ENCODE measurements at regions not wholly inside any gene's neighbourhood (a gene's known extent, or its start where the extent isn't known, plus 50 kb on each side); places are given as distances from the start of the nearest gene placed in this dataset.
"Not testable (repeated sequence)": the region's sequence is repeated elsewhere in the genome, so short reads cannot be mapped to it uniquely, and the experiment has no call there.

DNA sequence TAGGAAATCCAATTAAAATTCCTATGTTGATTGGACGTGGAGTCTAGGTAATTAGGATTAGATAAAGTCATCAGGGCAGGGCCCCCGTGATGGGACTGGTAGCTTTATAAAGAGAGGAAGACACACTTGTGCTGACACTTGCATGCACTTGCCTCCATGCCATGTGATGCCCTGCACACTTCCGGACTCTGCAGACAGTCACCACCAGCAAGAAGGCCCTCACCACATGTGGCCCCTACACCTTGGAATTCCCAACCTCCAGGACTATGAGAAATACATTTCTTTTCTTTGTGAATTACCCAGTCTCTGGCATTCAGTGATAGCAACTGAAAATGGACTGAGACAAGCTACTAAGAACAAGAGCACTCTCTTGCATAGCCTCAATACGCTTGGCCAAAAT lies 90.6 kb downstream of the CRYGS start:
- DNase-seq: no peak

GRCh38 chr3:186452517-186452916 lies 90.5 kb upstream of the DGKG start:
- DNase-seq: no peak

GRCh38 chr3:186451371-186451770 lies 89.3 kb upstream of the DGKG start:
- no peak for DNase-seq

GRCh38 chr3:186444974-186445373 lies 82.9 kb upstream of the DGKG start:
- DNase-seq: no peak

DNA sequence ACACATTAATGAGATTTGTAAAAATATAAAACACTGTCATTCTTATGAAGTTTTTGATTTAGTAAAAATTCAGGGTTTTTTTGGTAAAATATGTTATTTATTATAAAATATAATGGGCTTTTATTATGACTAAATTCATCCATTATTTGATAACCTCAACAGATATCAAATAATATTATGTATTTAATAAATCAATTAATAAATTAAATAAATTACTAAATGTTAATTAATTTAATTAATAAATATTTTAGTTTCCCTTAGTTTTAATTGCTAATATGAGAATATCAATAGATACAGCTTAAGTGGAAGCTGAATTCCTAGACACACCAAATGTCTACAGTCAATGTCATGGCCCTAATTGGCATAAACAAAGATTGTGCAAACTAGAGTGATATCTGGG lies 82.3 kb upstream of the DGKG start:
- DNase-seq: no peak

DNA sequence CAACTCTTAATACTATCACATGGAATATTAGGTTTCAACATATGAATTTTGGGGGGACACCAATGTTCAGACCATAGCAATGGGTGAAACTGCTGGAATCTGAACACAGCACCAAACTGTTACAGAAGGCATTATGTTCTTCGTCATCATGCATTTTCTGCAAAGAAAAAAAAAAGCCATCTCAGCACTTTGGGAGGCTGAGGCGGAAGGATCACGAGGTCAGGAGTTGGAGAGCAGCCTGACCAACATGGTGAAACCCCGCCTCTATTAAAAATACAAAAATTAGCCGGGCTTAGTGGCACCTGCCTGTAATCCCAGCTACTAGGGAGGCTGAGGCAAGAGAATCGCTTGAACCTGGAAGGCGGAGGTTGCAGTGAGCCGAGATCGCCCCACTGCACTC lies 80.9 kb upstream of the DGKG start:
- DNase-seq: not testable (repeated sequence)

GRCh38 chr3:186442162-186442561 lies 80.1 kb upstream of the DGKG start:
- DNase-seq: no peak

DNA sequence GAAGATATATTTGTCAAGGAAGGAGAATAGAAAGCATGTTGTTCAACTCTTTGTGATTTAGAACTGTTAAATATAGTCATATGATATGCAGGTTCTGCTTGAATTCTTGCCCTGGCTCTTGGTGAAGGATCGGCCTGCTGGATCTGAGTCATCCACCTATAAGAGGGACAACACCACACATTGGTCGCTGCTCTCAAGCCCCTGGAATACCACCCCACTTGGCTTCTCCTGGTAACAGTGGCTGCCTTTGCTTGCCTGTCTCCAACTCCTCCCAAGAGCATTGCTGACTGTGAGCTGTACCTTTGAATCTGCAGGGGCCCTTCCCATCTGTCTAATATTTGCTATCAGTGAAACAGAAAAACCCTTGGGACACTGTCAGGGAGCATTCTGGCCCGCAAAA lies 78.9 kb upstream of the DGKG start:
- no peak for DNase-seq

GRCh38 chr3:186439725-186440124 lies 77.7 kb upstream of the DGKG start:
- DNase-seq: no peak

DNA sequence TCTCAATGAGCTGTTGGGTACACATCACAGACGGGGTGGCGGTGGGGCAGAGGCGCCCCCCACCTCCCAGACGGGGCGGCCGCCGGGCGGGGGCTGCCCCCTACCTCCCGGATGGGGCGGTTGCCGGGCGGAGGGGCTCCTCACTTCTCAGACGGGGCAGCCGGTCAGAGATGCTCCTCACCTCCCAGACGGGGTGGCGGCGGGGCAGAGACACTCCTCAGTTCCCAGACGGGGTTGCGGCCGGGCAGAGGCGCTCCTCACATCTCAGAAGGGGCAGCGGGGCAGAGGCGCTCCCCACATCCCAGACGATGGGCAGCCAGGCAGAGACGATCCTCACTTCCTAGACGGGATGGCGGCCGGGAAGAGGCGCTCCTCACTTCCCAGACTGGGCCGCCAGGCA lies 73.3 kb upstream of the DGKG start:
- not testable (repeated sequence) for DNase-seq

DNA sequence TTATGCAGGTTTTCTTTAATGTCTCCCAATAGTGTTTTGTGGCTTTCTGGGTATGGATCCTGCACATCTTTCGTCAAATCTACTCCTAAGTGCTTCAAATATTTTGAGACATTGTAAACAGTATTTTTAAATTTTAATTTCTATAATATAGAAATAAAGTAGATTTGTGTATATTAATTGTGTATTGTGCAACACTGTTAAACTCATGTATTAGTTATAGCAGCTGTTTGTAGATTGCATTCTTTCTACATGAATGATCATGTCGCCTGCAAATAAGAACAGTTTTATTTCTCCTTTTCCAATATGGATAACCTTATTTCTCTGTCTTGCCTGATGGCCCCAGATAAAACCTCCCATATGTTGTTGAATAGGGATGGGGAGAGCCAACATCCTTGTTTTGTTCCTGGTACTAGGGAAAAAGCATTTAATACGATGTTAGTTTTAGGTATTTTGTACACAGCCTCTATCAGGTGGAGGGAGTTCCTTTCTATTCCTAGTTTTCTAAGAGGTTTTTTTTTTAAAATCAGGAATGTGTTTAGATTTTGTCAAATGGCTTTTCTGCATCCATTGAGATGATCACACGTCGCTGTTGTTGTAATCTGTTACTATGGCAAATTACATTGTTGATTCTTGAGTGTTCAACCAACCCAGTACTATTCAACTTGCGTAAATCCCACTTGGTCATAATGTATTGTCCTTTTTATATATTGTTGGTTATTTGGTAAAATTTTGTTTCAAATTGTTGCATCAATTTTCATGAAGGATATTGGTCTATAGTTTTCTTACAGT lies 71.1 kb upstream of the DGKG start:
- DNase-seq: no peak

GRCh38 chr3:186432189-186432588 lies 70.2 kb upstream of the DGKG start:
- peak; percentile 50 for DNase-seq

DNA sequence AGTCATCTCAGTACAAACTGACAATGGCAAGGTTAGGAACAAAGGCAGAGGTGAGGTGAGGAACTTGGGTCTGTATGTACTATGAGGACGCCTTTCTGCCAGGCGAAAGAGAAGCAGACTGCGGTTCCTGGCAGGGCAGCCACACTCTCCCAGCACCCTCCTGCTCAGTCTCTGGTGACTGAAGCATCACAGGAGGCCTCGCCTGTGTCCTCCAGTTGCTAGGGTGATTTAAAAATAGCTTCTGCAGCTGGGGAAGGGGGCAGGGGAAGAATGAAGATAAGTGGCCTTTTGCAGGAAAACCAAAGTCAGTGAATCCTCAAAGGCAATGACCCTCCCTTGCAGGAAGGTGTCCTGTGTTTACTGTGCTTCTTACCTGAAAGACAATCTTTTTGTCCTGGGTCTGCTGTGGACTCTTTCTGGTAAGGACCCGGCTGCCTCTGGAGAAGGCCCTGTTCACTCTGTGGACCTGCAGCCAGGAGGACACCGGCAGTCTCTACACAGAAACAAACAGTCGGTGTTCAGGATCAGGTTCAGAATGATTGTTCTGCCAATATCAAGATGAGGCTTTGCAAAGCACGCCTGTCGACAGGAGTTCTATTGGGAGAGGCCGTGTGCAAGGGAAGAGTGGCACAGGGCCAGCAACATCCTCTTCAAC lies 65.7 kb upstream of the DGKG start:
- no peak for DNase-seq

- no peak for DNase-seq
Observed at GRCh38 chr3:186425788-186426730, 64.0 kb upstream of the DGKG start.

DNA sequence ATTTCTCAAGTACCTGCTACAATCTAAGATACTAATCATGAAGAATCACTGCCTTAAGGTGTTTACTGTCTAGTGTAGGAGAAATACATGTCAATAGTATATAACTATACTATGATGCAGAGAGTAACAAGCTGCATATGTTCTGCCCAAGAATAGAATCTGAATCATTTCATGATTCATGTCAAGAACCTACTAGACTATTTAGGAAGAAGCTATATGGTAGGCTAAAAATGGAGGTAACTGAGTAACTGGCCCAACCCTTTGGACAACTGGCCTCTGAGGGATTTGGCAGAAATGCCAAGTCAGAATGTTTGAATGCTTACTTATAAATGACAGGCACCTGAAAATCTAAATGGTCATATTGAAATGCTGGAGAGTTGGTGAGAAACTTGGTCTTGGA lies 59.9 kb upstream of the DGKG start:
- DNase-seq: no peak

DNA sequence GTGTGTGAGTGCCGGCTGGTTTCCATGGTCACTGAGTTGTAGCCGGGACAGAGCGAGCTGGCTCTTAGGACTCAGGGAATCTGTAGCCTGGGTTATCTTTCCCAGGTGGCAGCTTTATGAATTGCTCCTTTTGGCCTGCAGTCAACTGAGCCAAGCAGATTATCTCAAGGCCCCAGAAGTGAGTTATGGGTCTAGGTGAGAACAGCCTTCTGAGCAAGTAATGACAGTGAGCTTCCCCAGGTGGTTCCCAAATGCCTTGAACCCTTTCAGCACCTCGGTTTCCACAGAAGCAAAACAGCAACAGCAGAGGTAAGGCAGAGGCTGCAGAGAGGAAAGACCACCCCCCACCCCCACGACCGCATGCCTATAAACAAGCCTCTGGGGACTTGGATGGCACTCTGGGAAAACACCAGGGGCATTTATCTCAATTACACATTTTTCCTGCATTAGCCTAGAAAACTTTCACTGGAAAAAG lies 56.7 kb upstream of the DGKG start:
- no peak for DNase-seq

DNA sequence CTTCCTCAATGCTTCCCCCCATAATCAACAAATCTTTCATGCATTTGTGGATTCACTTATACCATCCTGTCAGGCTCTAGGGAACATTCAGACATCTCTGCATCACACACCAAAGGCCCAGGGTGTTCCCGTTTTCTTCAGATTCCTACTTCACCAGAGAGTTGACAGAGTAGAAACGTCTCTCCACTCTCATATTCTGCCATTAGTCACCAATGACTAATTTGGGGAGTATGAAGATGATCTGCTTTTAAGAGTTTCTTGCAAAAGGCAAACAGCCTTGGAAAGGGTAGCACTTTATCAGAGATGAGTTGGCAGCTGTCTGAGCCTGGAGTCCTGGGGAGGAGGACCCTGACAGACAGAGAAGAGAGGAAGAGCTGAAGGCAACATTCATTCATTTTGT lies 55.8 kb upstream of the DGKG start:
- peak; percentile 43 for DNase-seq

- no peak for DNase-seq
Observed at GRCh38 chr3:186414735-186415419, 52.8 kb upstream of the DGKG start.

- DNase-seq: peak; percentile 25
Observed at GRCh38 chr3:186413615-186414415, 51.8 kb upstream of the DGKG start.

DNA sequence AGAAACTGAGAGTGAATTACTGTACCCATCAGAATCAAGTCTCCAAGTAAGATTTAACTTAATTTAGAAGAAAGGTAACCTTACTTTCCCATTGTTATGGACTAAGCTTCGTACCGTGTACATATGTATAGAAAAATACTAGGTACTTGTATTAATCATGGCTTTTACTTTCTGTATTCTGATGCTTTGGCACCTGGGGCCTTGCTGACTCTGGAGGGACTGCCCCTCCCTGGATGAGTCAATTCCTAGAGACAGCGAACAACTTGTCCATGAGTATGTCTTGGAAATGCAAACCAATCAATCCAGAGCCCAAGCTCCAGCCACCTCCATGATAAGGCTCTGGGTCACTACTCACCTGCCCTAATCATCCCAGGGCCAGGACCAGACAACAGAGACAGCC lies 50.0 kb upstream of the DGKG start:
- peak; percentile 70 for DNase-seq

Data from stimulated activated CD4-positive, alpha-beta T cell treated with anti-CD3 and anti-CD28 coated beads, Interleukin-1b, Interleukin-23, amount 100 ng/mL, for 48 hours (primary cell).